Panc1 (cell line): ENCODE measurements at regions not wholly inside any gene's neighbourhood (a gene's known extent, or its start where the extent isn't known, plus 50 kb on each side); places are given as distances from the start of the nearest gene placed in this dataset.

Source experiments
- ATAC-seq: fragments of 200-7000 bp; cut with Tn5 transposase; 2 replicates; pipeline ENCODE4 v1.9.1; 2020; ENCODE audit warnings: mild to moderate bottlenecking, moderate library complexity
- BruUV-seq: library from RNA; stranded (reverse); fragments of 400-500 nt; replicated peaks from 2 replicates; lab custom pipeline; 2021; lab: Mats Ljungman, UMichigan
- CTCF ChIA-PET: fragments of 300-600 bp; sonication (Branson Sonifier 250); formaldehyde crosslinking; loops from one replicate; lab custom pipeline; 2022; ENCODE audit warnings: antibody characterized with exemption; lab: Charles Lee
- POLR2A ChIA-PET: fragments of 300-600 bp; sonication (Branson Sonifier 250); formaldehyde crosslinking; loops from one replicate; lab custom pipeline; 2022; ENCODE audit warnings: antibody characterized with exemption; lab: Charles Lee
- DNase-seq: peaks from one replicate; pipeline ENCODE4 v3.0.0-alpha.2; 2010; ENCODE audit warnings: low read depth, low spot score
- H3K27ac ChIP-seq: 2 replicates; pipeline ENCODE4 v1.5.1; 2011; ENCODE audit warnings: mild to moderate bottlenecking, low read length, inconsistent platforms
- H3K27me3 ChIP-seq: fragments of 200-500 bp; sonication (Bioruptor generic); 2 replicates; pipeline ENCODE4 v1.6.0; 2014; ENCODE audit warnings: low read length, inconsistent platforms; ENCODE audit not compliant: control insufficient read depth, insufficient read depth
- H3K36me3 ChIP-seq: fragments of 200-500 bp; sonication (Bioruptor generic); 2 replicates; pipeline ENCODE4 v1.5.1; 2014; ENCODE audit warnings: inconsistent platforms, mild to moderate bottlenecking, low read length, moderate library complexity; ENCODE audit not compliant: control insufficient read depth, insufficient read depth
- H3K4me1 ChIP-seq: 2 replicates; pipeline ENCODE4 v1.5.1; 2011; ENCODE audit warnings: inconsistent platforms, mild to moderate bottlenecking, low read length, moderate library complexity; ENCODE audit not compliant: control insufficient read depth, insufficient read depth
- H3K4me3 ChIP-seq, 2 experiments: 2 replicates each; pipeline ENCODE4 v1.5.1; 2011 to 2012; ENCODE audit warnings: low read depth in 2 of 2, low read length in 2 of 2, mild to moderate bottlenecking in 2 of 2, inconsistent platforms in 1 of 2, moderate library complexity in 1 of 2
- H3K9me3 ChIP-seq: fragments of 200-500 bp; sonication (Bioruptor generic); 2 replicates; pipeline ENCODE4 v1.5.1; 2014; ENCODE audit warnings: low read depth, mild to moderate bottlenecking, inconsistent platforms, low read length, moderate library complexity; ENCODE audit not compliant: control insufficient read depth, insufficient read depth
- POLR2AphosphoS5 ChIP-seq: IDR thresholded peaks from 2 replicates; pipeline ENCODE4 v1.6.1; 2012; ENCODE audit warnings: mild to moderate bottlenecking, low read depth, low read length, moderate library complexity
- SIN3A ChIP-seq: IDR thresholded peaks from 2 replicates; pipeline ENCODE4 v1.6.1; 2012; ENCODE audit warnings: low read depth, mild to moderate bottlenecking, low read length, moderate library complexity, borderline replicate concordance; ENCODE audit not compliant: insufficient read depth
- TCF7L2 ChIP-seq: IDR thresholded peaks from 2 replicates; pipeline ENCODE4 v1.6.1; 2011; ENCODE audit warnings: mild to moderate bottlenecking, low read depth, low read length, inconsistent platforms
- in situ Hi-C: cut with HindIII; loops from 2 replicates; pipeline ENCODE4 v1.10.0; 2016; ENCODE audit warnings: low sequenced_read_pairs, low pct_unique_long_range_greater_than_20kb
- intact Hi-C: fragments of 100-400 bp; cut with micrococcal nuclease; formaldehyde crosslinking; loops from one replicate; pipeline ENCODE4 v1.10.0; 2022; ENCODE audit not compliant: unreplicated experiment
- TF ChIP-seq, protein P1 (sequence below), 2 experiments: IDR thresholded peaks; 2 replicates each; pipeline ENCODE4 v1.6.1; 2011 to 2012; ENCODE audit warnings: low read depth in 2 of 2, control low read depth in 1 of 2, low read length in 1 of 2, mild to moderate bottlenecking in 1 of 2, moderate library complexity in 1 of 2; ENCODE audit not compliant: insufficient read depth in 1 of 2
- TF ChIP-seq, protein P2 (sequence below): fragments of 450-650 bp; IDR thresholded peaks from 2 replicates; pipeline ENCODE4 v1.5.1; 2017; ENCODE audit warnings: mild to moderate bottlenecking

DNA sequence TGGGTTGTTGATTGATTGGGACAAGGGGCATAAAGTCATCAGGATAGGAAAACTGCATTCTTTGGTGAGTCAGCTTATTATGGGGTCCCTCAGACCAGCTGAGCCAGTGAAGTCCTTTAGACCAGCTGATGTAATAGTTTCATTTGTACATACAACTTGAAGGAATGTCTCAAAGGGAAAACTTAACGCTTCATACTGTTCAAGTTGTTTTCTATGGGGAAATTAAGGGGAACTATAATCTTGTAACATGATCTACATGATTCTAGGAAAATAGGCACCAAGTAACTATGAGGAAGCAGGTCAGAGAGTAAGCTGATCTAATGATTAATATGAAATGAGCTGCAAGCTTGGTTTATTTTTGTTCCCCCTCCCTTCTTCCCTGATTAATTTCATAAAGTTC is 175.1 kb upstream of the GRID2 start:
- H3K4me1 ChIP-seq, result no peaks in the 10 kb centered on the region
- BruUV-seq, result no TSS peak
- no peaks in the 10 kb centered on the region for H3K9me3 ChIP-seq
- no peak for TF ChIP-seq TCF7L2
- no peak for TF ChIP-seq SIN3A
- TF ChIP-seq POLR2AphosphoS5, result no peak
- TF ChIP-seq, protein P1, sequence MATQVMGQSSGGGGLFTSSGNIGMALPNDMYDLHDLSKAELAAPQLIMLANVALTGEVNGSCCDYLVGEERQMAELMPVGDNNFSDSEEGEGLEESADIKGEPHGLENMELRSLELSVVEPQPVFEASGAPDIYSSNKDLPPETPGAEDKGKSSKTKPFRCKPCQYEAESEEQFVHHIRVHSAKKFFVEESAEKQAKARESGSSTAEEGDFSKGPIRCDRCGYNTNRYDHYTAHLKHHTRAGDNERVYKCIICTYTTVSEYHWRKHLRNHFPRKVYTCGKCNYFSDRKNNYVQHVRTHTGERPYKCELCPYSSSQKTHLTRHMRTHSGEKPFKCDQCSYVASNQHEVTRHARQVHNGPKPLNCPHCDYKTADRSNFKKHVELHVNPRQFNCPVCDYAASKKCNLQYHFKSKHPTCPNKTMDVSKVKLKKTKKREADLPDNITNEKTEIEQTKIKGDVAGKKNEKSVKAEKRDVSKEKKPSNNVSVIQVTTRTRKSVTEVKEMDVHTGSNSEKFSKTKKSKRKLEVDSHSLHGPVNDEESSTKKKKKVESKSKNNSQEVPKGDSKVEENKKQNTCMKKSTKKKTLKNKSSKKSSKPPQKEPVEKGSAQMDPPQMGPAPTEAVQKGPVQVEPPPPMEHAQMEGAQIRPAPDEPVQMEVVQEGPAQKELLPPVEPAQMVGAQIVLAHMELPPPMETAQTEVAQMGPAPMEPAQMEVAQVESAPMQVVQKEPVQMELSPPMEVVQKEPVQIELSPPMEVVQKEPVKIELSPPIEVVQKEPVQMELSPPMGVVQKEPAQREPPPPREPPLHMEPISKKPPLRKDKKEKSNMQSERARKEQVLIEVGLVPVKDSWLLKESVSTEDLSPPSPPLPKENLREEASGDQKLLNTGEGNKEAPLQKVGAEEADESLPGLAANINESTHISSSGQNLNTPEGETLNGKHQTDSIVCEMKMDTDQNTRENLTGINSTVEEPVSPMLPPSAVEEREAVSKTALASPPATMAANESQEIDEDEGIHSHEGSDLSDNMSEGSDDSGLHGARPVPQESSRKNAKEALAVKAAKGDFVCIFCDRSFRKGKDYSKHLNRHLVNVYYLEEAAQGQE (IDR thresholded peaks at IDR 0.05; ENCODE audit: insufficient read depth in 1 of 2, low read depth in 2 of 2, low read length in 1 of 2), result no peak
- TF ChIP-seq, protein P2, sequence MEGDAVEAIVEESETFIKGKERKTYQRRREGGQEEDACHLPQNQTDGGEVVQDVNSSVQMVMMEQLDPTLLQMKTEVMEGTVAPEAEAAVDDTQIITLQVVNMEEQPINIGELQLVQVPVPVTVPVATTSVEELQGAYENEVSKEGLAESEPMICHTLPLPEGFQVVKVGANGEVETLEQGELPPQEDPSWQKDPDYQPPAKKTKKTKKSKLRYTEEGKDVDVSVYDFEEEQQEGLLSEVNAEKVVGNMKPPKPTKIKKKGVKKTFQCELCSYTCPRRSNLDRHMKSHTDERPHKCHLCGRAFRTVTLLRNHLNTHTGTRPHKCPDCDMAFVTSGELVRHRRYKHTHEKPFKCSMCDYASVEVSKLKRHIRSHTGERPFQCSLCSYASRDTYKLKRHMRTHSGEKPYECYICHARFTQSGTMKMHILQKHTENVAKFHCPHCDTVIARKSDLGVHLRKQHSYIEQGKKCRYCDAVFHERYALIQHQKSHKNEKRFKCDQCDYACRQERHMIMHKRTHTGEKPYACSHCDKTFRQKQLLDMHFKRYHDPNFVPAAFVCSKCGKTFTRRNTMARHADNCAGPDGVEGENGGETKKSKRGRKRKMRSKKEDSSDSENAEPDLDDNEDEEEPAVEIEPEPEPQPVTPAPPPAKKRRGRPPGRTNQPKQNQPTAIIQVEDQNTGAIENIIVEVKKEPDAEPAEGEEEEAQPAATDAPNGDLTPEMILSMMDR, result no peak
- no peaks in the 10 kb centered on the region for H3K27me3 ChIP-seq
- ChIA-PET CTCF (no interaction called here), POLR2A (no interaction called here)
- in situ Hi-C loops, result no loop called here
- intact Hi-C loops, result no loop called here
- H3K36me3 ChIP-seq, result no peaks in the 10 kb centered on the region
- H3K27ac ChIP-seq, result no peak overlapping the region
- no peak overlapping the region for H3K4me3 ChIP-seq
- ATAC-seq, result no peak
- no peak for DNase-seq

DNA sequence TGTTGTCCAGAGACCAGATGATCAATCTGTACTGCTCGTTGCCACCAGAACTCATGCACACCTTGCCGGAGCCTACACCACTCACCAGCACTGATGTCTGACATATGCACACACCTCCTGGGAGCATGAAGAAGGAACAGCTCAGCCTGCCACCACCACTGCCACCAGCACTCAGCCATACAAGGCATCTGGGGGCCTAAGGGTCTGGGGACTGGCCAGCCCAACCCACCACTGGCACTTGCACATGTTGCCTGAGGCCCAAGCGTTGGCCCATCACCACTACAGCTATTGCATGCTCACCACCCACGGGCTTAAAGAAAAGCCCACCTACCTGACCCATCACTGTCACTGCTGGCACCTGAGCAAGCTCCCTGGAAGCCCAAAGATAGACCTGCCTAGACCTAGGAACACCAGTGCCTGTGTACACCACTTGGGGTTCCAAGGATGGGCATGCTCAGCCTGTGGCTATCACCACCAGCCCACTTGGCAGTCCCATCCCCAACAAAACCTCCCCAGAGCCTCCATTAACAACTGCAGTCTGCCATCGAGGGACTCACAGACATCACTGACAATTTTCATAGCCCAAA is 174.3 kb upstream of the GRID2 start:
- no peak for DNase-seq
- CTCF ChIA-PET, result no interaction called here
- intact Hi-C loops, result no loop called here

More for the DNA sequence above, 174.3 kb upstream of the GRID2 start:
- POLR2A ChIA-PET, result no interaction called here
- BruUV-seq, result no TSS peak
- Histone ChIP-seq H3K27me3 (no peaks in the 10 kb centered on the region), H3K4me1 (no peaks in the 10 kb centered on the region), H3K4me3 (no peak overlapping the region), H3K36me3 (no peaks in the 10 kb centered on the region), H3K9me3 (no peaks in the 10 kb centered on the region), H3K27ac (no peak overlapping the region)
- ATAC-seq, result no peak
- in situ Hi-C loops, result no loop called here
- TF ChIP-seq, protein P2, result no peak
- TF ChIP-seq TCF7L2 (no peak), POLR2AphosphoS5 (no peak), SIN3A (no peak)
- TF ChIP-seq, protein P1 (IDR thresholded peaks at IDR 0.05; ENCODE audit: insufficient read depth in 1 of 2, low read depth in 2 of 2, low read length in 1 of 2), result no peak
